HEK293T (cell line): ENCODE measurements at regions not wholly inside any gene's neighbourhood (a gene's known extent, or its start where the extent isn't known, plus 50 kb on each side); places are given as distances from the start of the nearest gene placed in this dataset.

Experiments
- CTCF ChIA-PET: fragments of 350-600 bp; formaldehyde crosslinking; extraction: SDS; loops from one replicate; lab custom pipeline; 2021; ENCODE audit warnings: antibody characterized with exemption, inconsistent platforms; lab: Yijun Ruan, JAX
- POLR2A ChIA-PET: fragments of 350-600 bp; formaldehyde crosslinking; extraction: SDS; loops from one replicate; lab custom pipeline; 2020; ENCODE audit warnings: antibody characterized with exemption, inconsistent platforms; lab: Yijun Ruan, JAX
- DNase-seq: peaks from one replicate; pipeline ENCODE4 v3.0.0; 2012; ENCODE audit warnings: mixed read lengths; ENCODE audit errors: extremely low spot score
- ARNT ChIP-seq: fragments of 450-650 bp; IDR thresholded peaks from 2 replicates; pipeline ENCODE4 v1.6.1; 2017; ENCODE audit warnings: mild to moderate bottlenecking
- BHLHE40 ChIP-seq: fragments of 450-650 bp; IDR thresholded peaks from 2 replicates; pipeline ENCODE4 v1.6.1; 2016; ENCODE audit warnings: mild to moderate bottlenecking, moderate library complexity, borderline replicate concordance
- CTBP1 ChIP-seq: fragments of 450-650 bp; IDR thresholded peaks from 2 replicates; pipeline ENCODE4 v1.6.1; 2016; ENCODE audit warnings: borderline replicate concordance
- ELF4 ChIP-seq: fragments of 450-650 bp; IDR thresholded peaks from 2 replicates; pipeline ENCODE4 v1.6.1; 2017; ENCODE audit warnings: antibody characterized with exemption
- FOXA1 ChIP-seq: fragments of 450-650 bp; IDR thresholded peaks from 2 replicates; pipeline ENCODE4 v1.6.1; 2016; ENCODE audit warnings: mild to moderate bottlenecking
- FOXK2 ChIP-seq: fragments of 450-650 bp; IDR thresholded peaks from 2 replicates; pipeline ENCODE4 v1.6.1; 2016; ENCODE audit warnings: mild to moderate bottlenecking
- FOXM1 ChIP-seq: fragments of 450-650 bp; IDR thresholded peaks from 2 replicates; pipeline ENCODE4 v1.6.1; 2017; ENCODE audit warnings: mild to moderate bottlenecking, borderline replicate concordance
- HDGF ChIP-seq: fragments of 450-650 bp; IDR thresholded peaks from 2 replicates; pipeline ENCODE4 v1.6.1; 2017; ENCODE audit warnings: antibody characterized with exemption, borderline replicate concordance
- L3MBTL2 ChIP-seq: fragments of 450-650 bp; conservative IDR thresholded peaks from 2 replicates; pipeline ENCODE4 v1.6.1; 2016; ENCODE audit warnings: mild to moderate bottlenecking
- LEF1 ChIP-seq: fragments of 450-650 bp; IDR thresholded peaks from 2 replicates; pipeline ENCODE4 v1.6.1; 2017; ENCODE audit warnings: mild to moderate bottlenecking, borderline replicate concordance
- NFRKB ChIP-seq: fragments of 450-650 bp; IDR thresholded peaks from 2 replicates; pipeline ENCODE4 v1.6.1; 2016; ENCODE audit warnings: mild to moderate bottlenecking, moderate library complexity
- SP1 ChIP-seq: fragments of 450-650 bp; IDR thresholded peaks from 2 replicates; pipeline ENCODE4 v1.6.1; 2017
- SUZ12 ChIP-seq: fragments of 450-650 bp; IDR thresholded peaks from 2 replicates; pipeline ENCODE4 v1.6.1; 2016; ENCODE audit warnings: mild to moderate bottlenecking
- TARDBP ChIP-seq: fragments of 450-650 bp; IDR thresholded peaks from 2 replicates; pipeline ENCODE4 v1.6.1; 2016
- ZNF384 ChIP-seq: fragments of 450-650 bp; IDR thresholded peaks from 2 replicates; pipeline ENCODE4 v1.6.1; 2016
- TF ChIP-seq, protein P1 (sequence below): fragments of 450-650 bp; IDR thresholded peaks from 2 replicates; pipeline ENCODE4 v1.6.1; 2016

- TF ChIP-seq L3MBTL2 (no peak), LEF1 (no peak), NFRKB (no peak; the same call in 1 of the 2 replicates), ELF4 (no peak), HDGF (no peak), CTBP1 (no peak)
- ChIA-PET POLR2A (no interaction called here), CTCF (no interaction called here)
- DNase-seq = no peak
These were observed 179.3 kb downstream of the BARHL2 start for GRCh38 chr1:90537606-90538362.

GRCh38 chr1:90534663-90535295, 182.3 kb downstream of the BARHL2 start:
- CTCF ChIA-PET = no interaction called here
- no peak for DNase-seq
- TF ChIP-seq ARNT (no peak), CTBP1 (no peak), ELF4 (no peak), FOXM1 (no peak), TARDBP (no peak)
- POLR2A ChIA-PET = no interaction called here

GRCh38 chr1:90534116-90534515, 183.0 kb downstream of the BARHL2 start:
- no peak for TF ChIP-seq SP1
- no peak for TF ChIP-seq FOXK2
- TF ChIP-seq HDGF = no peak
- no peak for TF ChIP-seq ARNT
- ChIA-PET CTCF (no interaction called here), POLR2A (no interaction called here)
- no peak for DNase-seq

DNA sequence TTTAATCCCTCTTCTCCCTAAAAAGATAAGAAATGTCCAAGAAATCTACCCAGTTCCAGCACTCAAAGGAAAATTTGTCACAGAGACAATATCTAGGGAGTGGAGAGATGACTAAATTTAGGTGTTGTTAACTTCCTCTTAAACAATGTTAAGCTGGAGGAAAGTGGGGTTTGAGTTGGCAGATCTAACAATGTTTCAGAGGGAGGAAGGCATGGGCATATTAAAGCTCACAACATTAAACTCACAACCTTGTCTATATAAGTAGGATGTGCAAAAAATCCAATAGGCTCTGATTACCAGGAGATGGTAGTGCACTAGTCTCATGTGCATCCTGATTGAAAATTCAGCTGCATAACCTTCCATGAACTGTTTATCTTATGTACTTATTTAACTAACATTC, 190.1 kb downstream of the BARHL2 start:
- TF ChIP-seq LEF1 (no peak), BHLHE40 (no peak), ELF4 (no peak), ARNT (no peak), L3MBTL2 (no peak), ZNF384 (no peak), TARDBP (no peak), CTBP1 (no peak), SP1 (no peak), HDGF (no peak), FOXM1 (no peak), SUZ12 (no peak)
- TF ChIP-seq, protein P1, sequence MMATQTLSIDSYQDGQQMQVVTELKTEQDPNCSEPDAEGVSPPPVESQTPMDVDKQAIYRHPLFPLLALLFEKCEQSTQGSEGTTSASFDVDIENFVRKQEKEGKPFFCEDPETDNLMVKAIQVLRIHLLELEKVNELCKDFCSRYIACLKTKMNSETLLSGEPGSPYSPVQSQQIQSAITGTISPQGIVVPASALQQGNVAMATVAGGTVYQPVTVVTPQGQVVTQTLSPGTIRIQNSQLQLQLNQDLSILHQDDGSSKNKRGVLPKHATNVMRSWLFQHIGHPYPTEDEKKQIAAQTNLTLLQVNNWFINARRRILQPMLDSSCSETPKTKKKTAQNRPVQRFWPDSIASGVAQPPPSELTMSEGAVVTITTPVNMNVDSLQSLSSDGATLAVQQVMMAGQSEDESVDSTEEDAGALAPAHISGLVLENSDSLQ = no peak
- DNase-seq = no peak
- ChIA-PET POLR2A (no interaction called here), CTCF (no interaction called here)

DNA sequence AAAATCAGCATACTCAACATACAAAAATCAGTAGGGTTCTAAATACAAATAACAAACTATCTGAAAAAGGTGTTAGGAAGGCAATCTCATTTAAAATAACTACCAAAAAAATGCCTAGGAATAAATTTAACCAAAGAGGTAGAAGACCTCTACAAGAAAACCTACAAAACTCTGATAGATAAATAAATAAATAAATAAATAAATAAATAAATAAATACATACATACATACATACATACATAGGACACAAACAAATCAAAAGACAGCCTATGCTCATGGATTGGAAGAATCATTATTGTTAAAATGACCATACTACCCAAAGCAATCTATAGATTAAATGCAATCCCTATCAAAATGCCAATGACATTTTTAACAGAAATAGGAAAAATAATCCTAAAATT, 194.7 kb downstream of the BARHL2 start:
- TF ChIP-seq ZNF384 (no peak), NFRKB (no peak), ARNT (no peak)
- CTCF ChIA-PET = no interaction called here
- POLR2A ChIA-PET = no interaction called here

DNA sequence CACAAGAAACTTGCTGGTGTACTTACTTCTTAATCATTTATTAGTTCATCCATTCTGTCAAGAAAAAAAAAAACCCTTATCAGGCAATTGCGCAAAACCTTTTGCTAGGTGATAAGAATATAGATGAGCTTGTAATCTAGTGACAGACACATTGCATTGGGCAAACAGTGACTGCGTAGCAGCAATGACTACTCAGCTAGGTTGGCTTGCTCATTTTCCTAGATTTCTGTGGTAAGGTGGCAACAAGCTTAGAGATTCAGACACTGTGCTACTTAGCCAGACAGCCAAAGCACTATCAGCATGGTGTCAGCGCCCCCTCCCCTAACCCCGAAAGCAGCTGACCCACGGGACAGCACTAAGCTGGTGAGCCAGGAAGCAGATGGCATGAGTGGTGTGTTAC, 203.1 kb downstream of the BARHL2 start:
- TF ChIP-seq L3MBTL2 (no peak), TARDBP (no peak), BHLHE40 (no peak), SP1 (no peak), CTBP1 (no peak), NFRKB (no peak), LEF1 (no peak), FOXK2 (no peak), ZNF384 (no peak), FOXA1 (no peak), FOXM1 (no peak), ELF4 (no peak)
- TF ChIP-seq, protein P1 = no peak
- CTCF ChIA-PET = no interaction called here
- POLR2A ChIA-PET = no interaction called here
- DNase-seq = no peak

More for the DNA sequence above, 194.7 kb downstream of the BARHL2 start:
- DNase-seq = no peak

DNA sequence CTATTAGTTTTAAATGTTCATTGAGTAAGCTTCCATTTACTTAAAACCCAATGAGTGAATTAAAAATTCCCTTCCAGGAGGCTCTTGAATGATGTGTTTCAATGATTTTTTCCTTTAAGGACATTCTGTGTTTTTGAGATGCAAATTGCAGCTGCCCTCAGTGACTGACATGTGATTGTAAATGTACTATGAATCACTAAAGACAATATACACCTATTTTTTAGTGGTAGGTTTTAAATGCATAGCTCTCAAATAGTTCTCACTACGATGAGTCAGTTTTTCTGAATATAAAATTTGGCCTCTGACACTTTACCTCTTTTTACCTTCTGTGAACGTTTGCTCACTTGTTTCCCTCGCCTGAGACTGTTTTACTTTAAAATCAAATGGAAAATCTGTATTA, 204.7 kb downstream of the BARHL2 start:
- POLR2A ChIA-PET = no interaction called here
- CTCF ChIA-PET = no interaction called here
- DNase-seq = no peak
- TF ChIP-seq FOXK2 = no peak
- no peak for TF ChIP-seq BHLHE40
- no peak for TF ChIP-seq CTBP1
- TF ChIP-seq TARDBP = no peak
- no peak for TF ChIP-seq FOXM1
- TF ChIP-seq, protein P1 = no peak
- no peak for TF ChIP-seq HDGF
- TF ChIP-seq FOXA1 = no peak
